ENCODE measurements at regions not wholly inside any gene's neighbourhood (a gene's known extent, or its start where the extent isn't known, plus 50 kb on each side); places are given as distances from the start of the nearest gene placed in this dataset.

- Histone ChIP-seq H3K27me3 (no peaks in the 10 kb centered on the region), H3K9me3 (ENCODE audit: low read depth) (no peaks in the 10 kb centered on the region), H3K4me3 (no peak overlapping the region), H3K4me1 (ENCODE audit: low read depth) (no peaks in the 10 kb centered on the region), H3K36me3 (no peaks in the 10 kb centered on the region), H3K27ac (no peak overlapping the region)
- peak in 1 of 2 donors; percentile 14 for DNase-seq (ENCODE audit: low read depth in 1 of 2, low spot score in 1 of 2)
- no peak for TF ChIP-seq CTCF (IDR thresholded peaks at IDR 0.05; ENCODE audit: low read depth, low read length)
These were observed 166.6 kb downstream of the DKK2 start for GRCh38 chr4:106869551-106869950.

- H3K27me3 ChIP-seq, result no peaks in the 10 kb centered on the region
- no peak overlapping the region for H3K4me3 ChIP-seq
- no peaks in the 10 kb centered on the region for H3K9me3 ChIP-seq (ENCODE audit: low read depth)
- no peak for TF ChIP-seq CTCF (IDR thresholded peaks at IDR 0.05; ENCODE audit: low read depth, low read length)
- H3K36me3 ChIP-seq, result no peaks in the 10 kb centered on the region
- peak in 1 of 2 donors; percentile 32 for DNase-seq (ENCODE audit: low read depth in 1 of 2, low spot score in 1 of 2)
- H3K27ac ChIP-seq, result no peak overlapping the region
- no peaks in the 10 kb centered on the region for H3K4me1 ChIP-seq (ENCODE audit: low read depth)
These were observed 167.6 kb downstream of the DKK2 start for GRCh38 chr4:106868381-106869035.

GRCh38 chr4:106864231-106864630 is 171.9 kb downstream of the DKK2 start:
- Histone ChIP-seq H3K27ac (no peak overlapping the region), H3K36me3 (no peaks in the 10 kb centered on the region), H3K9me3 (ENCODE audit: low read depth) (no peaks in the 10 kb centered on the region), H3K4me3 (no peak overlapping the region), H3K27me3 (no peaks in the 10 kb centered on the region), H3K4me1 (ENCODE audit: low read depth) (no peaks in the 10 kb centered on the region)
- DNase-seq (ENCODE audit: low read depth in 1 of 2, low spot score in 1 of 2), result no peak
- TF ChIP-seq CTCF (IDR thresholded peaks at IDR 0.05; ENCODE audit: low read depth, low read length), result no peak

- TF ChIP-seq CTCF (IDR thresholded peaks at IDR 0.05; ENCODE audit: low read depth, low read length), result no peak
- no peak overlapping the region for H3K4me3 ChIP-seq
- no peak for DNase-seq (ENCODE audit: low read depth in 1 of 2, low spot score in 1 of 2)
These were observed 181.4 kb downstream of the DKK2 start for GRCh38 chr4:106854569-106855351.

GRCh38 chr4:106852426-106852825 is 183.7 kb downstream of the DKK2 start:
- no peak for TF ChIP-seq CTCF (IDR thresholded peaks at IDR 0.05; ENCODE audit: low read depth, low read length)
- no peaks in the 10 kb centered on the region for H3K36me3 ChIP-seq
- H3K27ac ChIP-seq, result no peak overlapping the region
- no peaks in the 10 kb centered on the region for H3K27me3 ChIP-seq
- no peak overlapping the region for H3K4me3 ChIP-seq
- DNase-seq (ENCODE audit: low read depth in 1 of 2, low spot score in 1 of 2), result no peak
- no peaks in the 10 kb centered on the region for H3K4me1 ChIP-seq (ENCODE audit: low read depth)
- H3K9me3 ChIP-seq (ENCODE audit: low read depth), result no peaks in the 10 kb centered on the region

More at GRCh38 chr4:106854569-106855351, 181.4 kb downstream of the DKK2 start:
- no peak overlapping the region for H3K27ac ChIP-seq
- H3K27me3 ChIP-seq, result no peaks in the 10 kb centered on the region
- no peaks in the 10 kb centered on the region for H3K9me3 ChIP-seq (ENCODE audit: low read depth)
- H3K4me1 ChIP-seq (ENCODE audit: low read depth), result no peaks in the 10 kb centered on the region
- no peaks in the 10 kb centered on the region for H3K36me3 ChIP-seq

Measured in cardiac muscle cell (in vitro differentiated cells and primary cell).